ENCODE measurements at regions not wholly inside any gene's neighbourhood (a gene's known extent, or its start where the extent isn't known, plus 50 kb on each side); places are given as distances from the start of the nearest gene placed in this dataset.

- TF ChIP-seq CTCF (IDR thresholded peaks at IDR 0.05), result no peak
- TF ChIP-seq EP300 (IDR thresholded peaks at IDR 0.05), result no peak
- TF ChIP-seq POLR2A (IDR thresholded peaks at IDR 0.05), result no peak
These were observed 85.6 kb upstream of the FMN2 start for GRCh38 chr1:240005997-240006650.
